Thyroid gland (tissue), 4 donors: ENCODE measurements at regions not wholly inside any gene's neighbourhood (a gene's known extent, or its start where the extent isn't known, plus 50 kb on each side); places are given as distances from the start of the nearest gene placed in this dataset.

Experiments used
- DNase-seq, 2 donors: peaks; one replicate each; pipeline ENCODE4 v3.0.0-alpha.2; 2019
- H3K27ac ChIP-seq, 3 donors: fragments of 200-600 bp; sonication (generic); 1 replicate in 2 of 3; 2 replicates in 1 of 3; pipeline ENCODE4 v1.5.1; 2016 to 2019; ENCODE audit warnings: mild to moderate bottlenecking in 1 of 3, moderate library complexity in 1 of 3
- H3K27me3 ChIP-seq: fragments of 200-600 bp; sonication (generic); one replicate; pipeline ENCODE4 v1.5.1; 2019
- H3K36me3 ChIP-seq, 2 donors: fragments of 200-600 bp; sonication (generic); one replicate each; pipeline ENCODE4 v1.5.1; 2016 to 2019
- H3K4me1 ChIP-seq, 2 donors: fragments of 200-600 bp; sonication (generic); one replicate each; pipeline ENCODE4 v1.5.1; 2017 to 2019
- H3K4me3 ChIP-seq, 3 donors: fragments of 200-600 bp; sonication (generic); replicated peaks in 1 of 3; 1 replicate in 2 of 3; 2 replicates in 1 of 3; pipeline ENCODE4 v1.5.1; 2016; ENCODE audit warnings: mild to moderate bottlenecking in 1 of 3
- H3K9me3 ChIP-seq: fragments of 200-600 bp; sonication (generic); one replicate; pipeline ENCODE4 v1.5.1; 2017
- POLR2A ChIP-seq, 2 donors: fragments of 450-650 bp; IDR thresholded peaks; one replicate each; pipeline ENCODE4 v1.6.1; 2017; ENCODE audit warnings: antibody characterized with exemption in 2 of 2, mild to moderate bottlenecking in 2 of 2, moderate library complexity in 1 of 2
- WGBS, 2 donors: methylation state at CpG; one replicate each; pipeline ENCODE4 v1.1.5; 2017; 5-methylcytosine and 5-hydroxymethylcytosine counted together
- intact Hi-C: fragments of 100-400 bp; cut with DNase I; formaldehyde crosslinking; loops from one replicate; pipeline ENCODE4 v1.15.1; 2023
- TF ChIP-seq, protein P1 (sequence below), 6 experiments: fragments of 200-600 bp in 3 of 6; fragments of 450-650 bp in 3 of 6; sonication (generic) in 3 of 6; IDR thresholded peaks; one replicate each; pipeline ENCODE4 v1.5.1; 2016 to 2019; ENCODE audit warnings: antibody characterized with exemption in 6 of 6, mild to moderate bottlenecking in 2 of 6, inconsistent platforms in 1 of 6, moderate library complexity in 1 of 6

- 43 to 53% methylated on average over 1 of the region's 1 CpG for WGBS, 2 donors
- no peak for DNase-seq
Measured at GRCh38 chrX:34197946-34198345, 65.8 kb upstream of the FAM47A start.

More at GRCh38 chrX:34197946-34198345, 65.8 kb upstream of the FAM47A start:
- H3K27ac ChIP-seq = no peak overlapping the region
- no peak for TF ChIP-seq POLR2A (IDR thresholded peaks at IDR 0.05)
- TF ChIP-seq, protein P1, sequence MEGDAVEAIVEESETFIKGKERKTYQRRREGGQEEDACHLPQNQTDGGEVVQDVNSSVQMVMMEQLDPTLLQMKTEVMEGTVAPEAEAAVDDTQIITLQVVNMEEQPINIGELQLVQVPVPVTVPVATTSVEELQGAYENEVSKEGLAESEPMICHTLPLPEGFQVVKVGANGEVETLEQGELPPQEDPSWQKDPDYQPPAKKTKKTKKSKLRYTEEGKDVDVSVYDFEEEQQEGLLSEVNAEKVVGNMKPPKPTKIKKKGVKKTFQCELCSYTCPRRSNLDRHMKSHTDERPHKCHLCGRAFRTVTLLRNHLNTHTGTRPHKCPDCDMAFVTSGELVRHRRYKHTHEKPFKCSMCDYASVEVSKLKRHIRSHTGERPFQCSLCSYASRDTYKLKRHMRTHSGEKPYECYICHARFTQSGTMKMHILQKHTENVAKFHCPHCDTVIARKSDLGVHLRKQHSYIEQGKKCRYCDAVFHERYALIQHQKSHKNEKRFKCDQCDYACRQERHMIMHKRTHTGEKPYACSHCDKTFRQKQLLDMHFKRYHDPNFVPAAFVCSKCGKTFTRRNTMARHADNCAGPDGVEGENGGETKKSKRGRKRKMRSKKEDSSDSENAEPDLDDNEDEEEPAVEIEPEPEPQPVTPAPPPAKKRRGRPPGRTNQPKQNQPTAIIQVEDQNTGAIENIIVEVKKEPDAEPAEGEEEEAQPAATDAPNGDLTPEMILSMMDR (IDR thresholded peaks at IDR 0.05) = no peak
- no peaks in the 10 kb centered on the region for H3K36me3 ChIP-seq
- no peaks in the 10 kb centered on the region for H3K27me3 ChIP-seq
- intact Hi-C loops = no loop called here
- no peak overlapping the region for H3K4me3 ChIP-seq
- no peaks in the 10 kb centered on the region for H3K9me3 ChIP-seq
- H3K4me1 ChIP-seq = no peaks in the 10 kb centered on the region
